K562 (cell line): ENCODE measurements at regions not wholly inside any gene's neighbourhood (a gene's known extent, or its start where the extent isn't known, plus 50 kb on each side); places are given as distances from the start of the nearest gene placed in this dataset.

Source experiments
- FOXP1 ChIP-seq: sonication (generic); formaldehyde crosslinking; IDR thresholded peaks from 2 replicates; pipeline ENCODE4 v1.8.0; 2022; ENCODE audit warnings: mild to moderate bottlenecking, missing genetic modification reagents
- HES1 ChIP-seq: fragments of 450-650 bp; IDR thresholded peaks from 2 replicates; pipeline ENCODE4 v1.6.1; 2016; ENCODE audit warnings: low read depth, mild to moderate bottlenecking, moderate library complexity
- TGIF2 ChIP-seq: sonication (generic); formaldehyde crosslinking; IDR thresholded peaks from 2 replicates; pipeline ENCODE4 v1.8.1; 2022; ENCODE audit warnings: mild to moderate bottlenecking, missing genetic modification reagents, moderate library complexity
- ZEB2 ChIP-seq: fragments of 450-650 bp; IDR thresholded peaks from 2 replicates; pipeline ENCODE4 v1.6.1; 2016
- ZNF212 ChIP-seq: fragments of 450-650 bp; formaldehyde crosslinking; IDR thresholded peaks from 2 replicates; pipeline ENCODE4 v1.4.0; 2020; ENCODE audit warnings: mild to moderate bottlenecking
- ZNF436 ChIP-seq: fragments of 250-450, 450-650 bp; sonication (Bioruptor Pico); formaldehyde crosslinking; IDR thresholded peaks from 2 replicates; pipeline ENCODE4 v1.7.0; 2020; ENCODE audit warnings: mild to moderate bottlenecking
- ZNF584 ChIP-seq: fragments of 200-800 bp; sonication (Bioruptor generic); IDR thresholded peaks from 2 replicates; pipeline ENCODE4 v1.6.1; 2016; ENCODE audit warnings: low read depth, mild to moderate bottlenecking, missing genetic modification characterization, missing compliant biosample characterization
- TF ChIP-seq, protein P1 (sequence below): IDR thresholded peaks from 2 replicates; pipeline ENCODE4 v1.6.1; 2014; ENCODE audit warnings: antibody characterized with exemption
- TF ChIP-seq, protein P2 (sequence below), 2 experiments: fragments of 150-350 bp in 1 of 2; IDR thresholded peaks; 2 replicates each; pipeline ENCODE4 v1.6.1; 2012 to 2016; ENCODE audit warnings: low read depth in 2 of 2, low read length in 2 of 2, mild to moderate bottlenecking in 1 of 2, moderate library complexity in 1 of 2

- TF ChIP-seq, protein P1, sequence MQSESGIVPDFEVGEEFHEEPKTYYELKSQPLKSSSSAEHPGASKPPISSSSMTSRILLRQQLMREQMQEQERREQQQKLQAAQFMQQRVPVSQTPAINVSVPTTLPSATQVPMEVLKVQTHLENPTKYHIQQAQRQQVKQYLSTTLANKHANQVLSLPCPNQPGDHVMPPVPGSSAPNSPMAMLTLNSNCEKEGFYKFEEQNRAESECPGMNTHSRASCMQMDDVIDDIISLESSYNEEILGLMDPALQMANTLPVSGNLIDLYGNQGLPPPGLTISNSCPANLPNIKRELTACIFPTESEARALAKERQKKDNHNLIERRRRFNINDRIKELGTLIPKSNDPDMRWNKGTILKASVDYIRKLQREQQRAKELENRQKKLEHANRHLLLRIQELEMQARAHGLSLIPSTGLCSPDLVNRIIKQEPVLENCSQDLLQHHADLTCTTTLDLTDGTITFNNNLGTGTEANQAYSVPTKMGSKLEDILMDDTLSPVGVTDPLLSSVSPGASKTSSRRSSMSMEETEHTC, result no peak
- TF ChIP-seq ZNF212, result no peak
- TF ChIP-seq ZNF584, result no peak
- TF ChIP-seq ZEB2, result no peak
- TF ChIP-seq, protein P2, sequence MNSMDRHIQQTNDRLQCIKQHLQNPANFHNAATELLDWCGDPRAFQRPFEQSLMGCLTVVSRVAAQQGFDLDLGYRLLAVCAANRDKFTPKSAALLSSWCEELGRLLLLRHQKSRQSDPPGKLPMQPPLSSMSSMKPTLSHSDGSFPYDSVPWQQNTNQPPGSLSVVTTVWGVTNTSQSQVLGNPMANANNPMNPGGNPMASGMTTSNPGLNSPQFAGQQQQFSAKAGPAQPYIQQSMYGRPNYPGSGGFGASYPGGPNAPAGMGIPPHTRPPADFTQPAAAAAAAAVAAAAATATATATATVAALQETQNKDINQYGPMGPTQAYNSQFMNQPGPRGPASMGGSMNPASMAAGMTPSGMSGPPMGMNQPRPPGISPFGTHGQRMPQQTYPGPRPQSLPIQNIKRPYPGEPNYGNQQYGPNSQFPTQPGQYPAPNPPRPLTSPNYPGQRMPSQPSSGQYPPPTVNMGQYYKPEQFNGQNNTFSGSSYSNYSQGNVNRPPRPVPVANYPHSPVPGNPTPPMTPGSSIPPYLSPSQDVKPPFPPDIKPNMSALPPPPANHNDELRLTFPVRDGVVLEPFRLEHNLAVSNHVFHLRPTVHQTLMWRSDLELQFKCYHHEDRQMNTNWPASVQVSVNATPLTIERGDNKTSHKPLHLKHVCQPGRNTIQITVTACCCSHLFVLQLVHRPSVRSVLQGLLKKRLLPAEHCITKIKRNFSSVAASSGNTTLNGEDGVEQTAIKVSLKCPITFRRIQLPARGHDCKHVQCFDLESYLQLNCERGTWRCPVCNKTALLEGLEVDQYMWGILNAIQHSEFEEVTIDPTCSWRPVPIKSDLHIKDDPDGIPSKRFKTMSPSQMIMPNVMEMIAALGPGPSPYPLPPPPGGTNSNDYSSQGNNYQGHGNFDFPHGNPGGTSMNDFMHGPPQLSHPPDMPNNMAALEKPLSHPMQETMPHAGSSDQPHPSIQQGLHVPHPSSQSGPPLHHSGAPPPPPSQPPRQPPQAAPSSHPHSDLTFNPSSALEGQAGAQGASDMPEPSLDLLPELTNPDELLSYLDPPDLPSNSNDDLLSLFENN (IDR thresholded peaks at IDR 0.05; ENCODE audit: low read depth in 2 of 2, low read length in 2 of 2), result no peak
- TF ChIP-seq FOXP1 (CRISPR knock-in tag), result no peak
- no peak for TF ChIP-seq ZNF436 (CRISPR knock-in tag)
- TF ChIP-seq TGIF2 (CRISPR knock-in tag), result no peak
- TF ChIP-seq HES1, result no peak
Observed at GRCh38 chr5:67358186-67358585, 161.6 kb upstream of the CD180 start (continued).
